ENCODE measurements at regions not wholly inside any gene's neighbourhood (a gene's known extent, or its start where the extent isn't known, plus 50 kb on each side); places are given as distances from the start of the nearest gene placed in this dataset.

- no peaks in the 10 kb centered on the region for H3K4me1 ChIP-seq (ENCODE audit: insufficient read depth, low read length)
- POLR2A ChIA-PET: no interaction called here
These were observed 330.5 kb upstream of the SLC39A10 start for GRCh38 chr2:195326537-195326936.

More at GRCh38 chr2:195326537-195326936, 330.5 kb upstream of the SLC39A10 start:
- no TSS peak for BruUV-seq (replicated peaks)
- ATAC-seq (no peak), FAIRE-seq (no peak), DNase-seq (ENCODE audit: low spot score) (no peak)
- TF ChIP-seq, protein P1, sequence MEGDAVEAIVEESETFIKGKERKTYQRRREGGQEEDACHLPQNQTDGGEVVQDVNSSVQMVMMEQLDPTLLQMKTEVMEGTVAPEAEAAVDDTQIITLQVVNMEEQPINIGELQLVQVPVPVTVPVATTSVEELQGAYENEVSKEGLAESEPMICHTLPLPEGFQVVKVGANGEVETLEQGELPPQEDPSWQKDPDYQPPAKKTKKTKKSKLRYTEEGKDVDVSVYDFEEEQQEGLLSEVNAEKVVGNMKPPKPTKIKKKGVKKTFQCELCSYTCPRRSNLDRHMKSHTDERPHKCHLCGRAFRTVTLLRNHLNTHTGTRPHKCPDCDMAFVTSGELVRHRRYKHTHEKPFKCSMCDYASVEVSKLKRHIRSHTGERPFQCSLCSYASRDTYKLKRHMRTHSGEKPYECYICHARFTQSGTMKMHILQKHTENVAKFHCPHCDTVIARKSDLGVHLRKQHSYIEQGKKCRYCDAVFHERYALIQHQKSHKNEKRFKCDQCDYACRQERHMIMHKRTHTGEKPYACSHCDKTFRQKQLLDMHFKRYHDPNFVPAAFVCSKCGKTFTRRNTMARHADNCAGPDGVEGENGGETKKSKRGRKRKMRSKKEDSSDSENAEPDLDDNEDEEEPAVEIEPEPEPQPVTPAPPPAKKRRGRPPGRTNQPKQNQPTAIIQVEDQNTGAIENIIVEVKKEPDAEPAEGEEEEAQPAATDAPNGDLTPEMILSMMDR (CRISPR knock-in tag; IDR thresholded peaks at IDR 0.05): no peak
- TF ChIP-seq, protein P2, sequence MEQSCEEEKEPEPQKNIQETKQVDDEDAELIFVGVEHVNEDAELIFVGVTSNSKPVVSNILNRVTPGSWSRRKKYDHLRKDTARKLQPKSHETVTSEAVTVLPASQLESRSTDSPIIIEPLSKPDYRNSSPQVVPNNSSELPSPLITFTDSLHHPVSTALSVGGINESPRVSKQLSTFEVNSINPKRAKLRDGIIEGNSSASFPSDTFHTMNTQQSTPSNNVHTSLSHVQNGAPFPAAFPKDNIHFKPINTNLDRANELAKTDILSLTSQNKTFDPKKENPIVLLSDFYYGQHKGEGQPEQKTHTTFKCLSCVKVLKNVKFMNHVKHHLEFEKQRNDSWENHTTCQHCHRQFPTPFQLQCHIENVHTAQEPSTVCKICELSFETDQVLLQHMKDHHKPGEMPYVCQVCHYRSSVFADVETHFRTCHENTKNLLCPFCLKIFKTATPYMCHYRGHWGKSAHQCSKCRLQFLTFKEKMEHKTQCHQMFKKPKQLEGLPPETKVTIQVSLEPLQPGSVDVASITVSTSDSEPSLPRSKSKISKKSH (CRISPR knock-in tag; IDR thresholded peaks at IDR 0.05; ENCODE audit: borderline replicate concordance): no peak
- TF ChIP-seq EP300 (IDR thresholded peaks at IDR 0.05; ENCODE audit: low read depth in 2 of 2, low read length in 2 of 2) (no peak), EP300 (CRISPR knock-in tag; IDR thresholded peaks at IDR 0.05; ENCODE audit: borderline replicate concordance) (no peak), ZNF354B (CRISPR knock-in tag; IDR thresholded peaks at IDR 0.05) (no peak), ATF2 (CRISPR knock-in tag; IDR thresholded peaks at IDR 0.05) (no peak)
- intact Hi-C loops (cut with micrococcal nuclease; ENCODE audit: unreplicated experiment): loop anchor here (1.0 kb wide), 1 partner anchor 20 kb away; no protein-coding TSS in a partner anchor
- Histone ChIP-seq H2AFZ (ENCODE audit: low read length) (no peak overlapping the region), H3K79me2 (ENCODE audit: insufficient read depth, low read length) (no peaks in the 10 kb centered on the region), H4K20me1 (ENCODE audit: insufficient read depth, low read length) (no peaks in the 10 kb centered on the region), H3K9me3 (ENCODE audit: low read length) (no peaks in the 10 kb centered on the region), H3K27ac (ENCODE audit: extremely low read length, insufficient read depth, low read length) (no peak overlapping the region), H3K27me3 (ENCODE audit: control insufficient read depth in 1 of 2, insufficient read depth in 2 of 2, low read length in 2 of 2) (no peaks in the 10 kb centered on the region; a peak in 1 of 5 replicates), H3K4me3 (replicated peaks in 1 of 3; ENCODE audit: insufficient read depth in 1 of 3, low read depth in 2 of 3, low read length in 3 of 3) (no peak overlapping the region), H3K4me2 (ENCODE audit: low read depth, low read length) (no peak overlapping the region), H3K9ac (ENCODE audit: insufficient read depth, low read depth, low read length) (no peak overlapping the region), H3K36me3 (replicated peaks in 1 of 2; ENCODE audit: control insufficient read depth in 1 of 2, insufficient read depth in 2 of 2, low read length in 2 of 2) (no peaks in the 10 kb centered on the region)
- CTCF ChIA-PET (ENCODE audit: low intra/inter-chr PET ratio, low total read pairs): no interaction called here
- in situ Hi-C loops (cut with HindIII; ENCODE audit: extremely low pct_ligation_motif_present, low pct_unique_long_range_greater_than_20kb): no loop called here
